Iris pigment epithelial cell (primary cell): ENCODE measurements at regions not wholly inside any gene's neighbourhood (a gene's known extent, or its start where the extent isn't known, plus 50 kb on each side); places are given as distances from the start of the nearest gene placed in this dataset.

Experiments
- DNase-seq: peaks from one replicate; pipeline ENCODE4 v3.0.0-alpha.2; 2011; ENCODE audit warnings: low read depth

DNA sequence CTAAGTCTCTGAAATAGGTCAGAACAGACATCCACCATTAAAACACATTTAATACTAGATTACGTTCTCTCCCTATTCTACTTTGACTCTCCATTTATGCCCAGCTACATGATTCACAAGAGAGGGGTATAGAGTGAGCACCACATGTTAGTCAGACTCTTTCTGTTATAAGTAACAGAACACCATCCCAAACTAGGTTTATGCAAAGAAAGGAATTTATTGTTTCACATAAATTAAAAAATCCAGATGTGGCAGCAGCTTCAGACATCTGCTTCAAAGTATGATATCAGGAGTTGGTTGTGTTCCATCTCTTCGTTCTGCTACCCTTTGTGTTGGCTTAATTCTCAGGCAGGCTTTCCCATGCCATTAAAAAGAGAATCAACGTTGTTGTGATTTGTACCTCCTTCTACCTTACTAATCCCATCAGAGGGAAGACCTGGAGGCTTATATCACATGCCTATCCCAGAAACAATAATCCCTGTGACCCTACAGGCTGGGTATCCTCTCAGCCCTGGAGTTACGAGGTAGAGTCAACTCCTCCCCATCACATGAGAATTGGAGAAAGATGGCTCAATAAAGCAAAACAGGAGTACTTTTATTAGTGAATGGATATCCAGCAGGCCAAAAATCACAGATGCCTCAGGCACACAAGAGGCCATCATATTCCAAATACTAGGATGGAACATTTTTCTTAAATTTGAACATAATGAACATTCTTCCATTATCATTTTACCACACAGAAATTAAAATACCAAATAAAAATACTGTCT lies 163.2 kb downstream of the SLC7A11 start:
- no peak for DNase-seq

DNA sequence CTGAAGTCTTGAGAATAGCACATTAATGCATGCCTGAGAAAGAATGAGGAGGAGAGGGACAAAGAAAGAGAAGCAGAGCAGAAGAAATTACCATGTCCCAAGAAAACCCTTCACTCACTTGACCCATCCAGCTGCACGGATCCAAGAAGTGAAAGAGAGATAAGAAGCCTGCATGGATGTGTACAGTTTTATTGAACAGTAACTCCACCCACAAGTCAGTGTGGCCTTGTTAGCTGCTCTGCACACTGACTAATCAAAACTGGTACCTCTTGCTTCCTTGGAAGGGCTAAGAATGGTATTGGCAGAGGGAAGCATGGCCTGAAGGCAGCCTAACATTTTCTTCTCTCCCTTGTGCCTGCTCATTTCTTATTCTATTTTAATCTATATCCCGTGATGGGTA lies 163.9 kb downstream of the SLC7A11 start:
- peak; percentile 6 for DNase-seq

DNA sequence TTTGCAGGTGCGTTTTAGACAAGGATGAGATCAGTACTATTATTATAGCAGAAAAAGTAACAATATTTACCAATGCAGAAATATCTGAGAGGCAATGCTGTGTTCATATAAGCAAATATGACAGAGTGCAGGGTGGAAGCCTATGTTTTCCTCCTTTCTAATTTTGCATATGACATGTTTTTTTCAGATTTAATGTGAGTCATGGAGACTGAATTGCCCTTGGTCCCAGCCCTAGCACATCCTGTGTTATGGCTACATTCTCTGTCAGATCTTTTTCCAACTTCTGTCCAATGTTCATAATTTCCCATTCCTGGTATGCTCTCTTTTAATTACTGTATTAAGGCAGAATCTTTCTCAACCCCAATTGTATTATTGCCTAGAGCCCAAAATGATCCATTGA lies 165.6 kb downstream of the SLC7A11 start:
- DNase-seq = no peak

DNA sequence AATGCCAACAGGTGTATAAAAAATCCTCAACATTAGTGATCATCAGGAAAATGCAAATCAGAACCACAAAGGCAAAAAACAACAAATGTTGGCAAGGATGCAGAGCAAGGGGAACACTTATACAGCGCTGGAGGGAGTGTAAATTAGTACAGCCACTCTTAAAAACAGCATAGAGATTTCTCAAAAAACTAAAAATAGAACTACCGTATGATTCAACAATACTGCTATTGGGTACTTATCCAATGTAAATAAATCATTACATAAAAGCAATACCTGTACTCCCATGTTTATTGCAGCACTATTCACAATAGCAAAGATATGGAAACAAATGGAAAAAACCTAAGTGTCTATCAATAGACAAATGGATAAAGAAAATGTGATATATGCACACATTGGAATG lies 171.3 kb downstream of the SLC7A11 start:
- no peak for DNase-seq

DNA sequence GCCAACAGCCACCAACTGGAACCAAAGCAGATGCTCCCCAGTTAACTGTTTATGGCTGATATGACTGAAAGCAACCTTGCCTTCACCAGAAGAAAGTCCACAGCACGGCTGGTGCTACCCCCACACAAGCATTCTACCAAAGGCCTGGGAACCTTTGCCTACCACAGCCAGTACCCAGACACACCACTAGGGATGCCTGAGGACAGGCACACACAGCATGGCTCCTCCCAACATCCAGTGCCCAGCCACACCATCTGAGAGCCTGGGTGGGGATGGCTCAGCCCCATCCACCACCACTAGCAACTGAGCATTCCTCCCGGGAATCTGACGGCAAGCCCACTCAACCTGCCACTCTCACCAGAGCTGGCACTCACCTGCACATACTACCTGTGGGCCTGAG lies 178.6 kb downstream of the SLC7A11 start:
- no peak for DNase-seq

DNA sequence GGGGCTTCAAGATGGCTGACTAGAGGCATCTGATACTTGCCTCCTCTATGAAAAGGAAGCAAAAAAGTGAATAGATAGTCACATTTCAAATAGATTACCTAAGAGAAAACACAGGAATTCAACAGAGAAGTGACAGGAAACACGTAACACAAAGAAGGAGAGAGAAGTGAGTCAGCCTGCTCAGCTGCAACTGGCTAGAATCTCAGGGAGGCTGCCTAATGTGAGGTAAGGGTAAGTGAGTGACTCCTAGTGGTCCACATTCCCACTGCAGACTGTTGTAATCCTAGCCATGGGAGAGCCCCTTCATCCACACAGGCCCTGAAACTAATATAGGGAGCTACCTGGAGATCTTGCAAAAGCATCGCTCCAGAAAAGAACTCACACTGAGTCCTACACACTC lies 179.2 kb downstream of the SLC7A11 start:
- DNase-seq = peak; percentile 85

DNA sequence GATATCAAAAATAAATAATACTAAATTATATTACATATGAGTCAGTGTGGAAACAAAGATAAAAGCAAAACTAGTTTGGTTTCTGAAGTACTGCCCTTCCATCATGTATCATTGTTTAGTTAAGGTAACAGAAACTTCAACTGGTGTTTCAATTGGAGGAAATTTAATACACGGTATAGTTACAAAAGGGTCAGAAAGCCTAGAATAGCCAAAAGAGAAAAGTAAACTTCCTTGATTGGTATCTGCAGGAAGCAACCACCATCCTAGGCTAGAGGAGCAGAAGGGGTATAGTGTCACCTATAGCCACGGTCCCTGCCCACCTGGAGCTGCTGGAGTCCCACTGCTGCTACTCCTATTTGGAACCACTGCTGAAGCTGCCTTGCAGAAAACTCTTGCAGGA lies 185.6 kb downstream of the SLC7A11 start:
- no peak for DNase-seq

DNA sequence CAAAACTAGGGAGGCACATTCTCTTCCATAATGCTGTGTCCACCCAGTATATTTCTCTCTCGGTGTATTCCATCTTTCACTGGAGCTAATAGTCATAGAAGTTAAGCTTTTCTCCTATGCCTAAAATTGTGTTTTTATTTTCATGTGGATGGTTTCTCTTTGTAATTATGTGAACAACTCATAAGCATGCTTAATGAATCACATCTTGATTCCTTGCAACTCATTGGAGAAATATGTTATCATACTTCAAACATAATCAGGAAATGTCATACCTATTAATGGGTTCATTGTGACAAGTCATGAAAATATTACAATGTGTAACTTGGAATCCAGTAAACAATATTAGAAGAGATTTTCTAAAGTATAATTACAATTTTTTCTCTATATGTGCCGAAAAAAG lies 186.3 kb downstream of the SLC7A11 start:
- DNase-seq = peak; percentile 56

DNA sequence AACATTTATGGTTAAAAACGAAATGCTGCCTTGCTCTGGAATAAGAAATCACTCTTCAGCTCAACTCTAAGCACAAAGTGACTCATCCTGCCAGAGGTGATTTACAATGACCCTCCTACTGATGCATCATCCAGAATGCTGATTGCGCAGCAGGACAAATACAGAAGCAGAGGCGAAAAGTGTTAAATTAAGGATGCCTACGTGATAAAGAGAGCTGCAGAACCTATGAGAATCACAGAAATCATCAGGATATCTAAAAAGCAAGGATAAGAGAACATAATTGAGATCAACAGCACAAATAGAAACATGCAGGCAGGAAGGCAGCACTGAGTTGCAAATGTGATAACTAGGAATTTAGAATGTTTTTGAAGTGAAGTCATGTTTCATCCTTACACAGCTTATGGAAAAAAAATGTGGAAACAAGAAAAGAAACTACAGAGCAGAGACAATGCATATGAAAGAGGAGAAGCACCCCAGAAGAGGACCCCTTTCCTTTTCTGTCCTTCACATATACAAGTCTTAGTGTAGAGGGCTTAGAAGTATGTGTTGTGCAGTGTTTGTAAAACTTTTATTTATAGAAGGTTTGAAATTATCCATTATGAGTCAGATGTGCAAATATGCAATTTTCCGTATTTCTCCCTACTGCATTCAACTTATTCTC lies 188.4 kb downstream of the SLC7A11 start:
- DNase-seq = peak; percentile 97

DNA sequence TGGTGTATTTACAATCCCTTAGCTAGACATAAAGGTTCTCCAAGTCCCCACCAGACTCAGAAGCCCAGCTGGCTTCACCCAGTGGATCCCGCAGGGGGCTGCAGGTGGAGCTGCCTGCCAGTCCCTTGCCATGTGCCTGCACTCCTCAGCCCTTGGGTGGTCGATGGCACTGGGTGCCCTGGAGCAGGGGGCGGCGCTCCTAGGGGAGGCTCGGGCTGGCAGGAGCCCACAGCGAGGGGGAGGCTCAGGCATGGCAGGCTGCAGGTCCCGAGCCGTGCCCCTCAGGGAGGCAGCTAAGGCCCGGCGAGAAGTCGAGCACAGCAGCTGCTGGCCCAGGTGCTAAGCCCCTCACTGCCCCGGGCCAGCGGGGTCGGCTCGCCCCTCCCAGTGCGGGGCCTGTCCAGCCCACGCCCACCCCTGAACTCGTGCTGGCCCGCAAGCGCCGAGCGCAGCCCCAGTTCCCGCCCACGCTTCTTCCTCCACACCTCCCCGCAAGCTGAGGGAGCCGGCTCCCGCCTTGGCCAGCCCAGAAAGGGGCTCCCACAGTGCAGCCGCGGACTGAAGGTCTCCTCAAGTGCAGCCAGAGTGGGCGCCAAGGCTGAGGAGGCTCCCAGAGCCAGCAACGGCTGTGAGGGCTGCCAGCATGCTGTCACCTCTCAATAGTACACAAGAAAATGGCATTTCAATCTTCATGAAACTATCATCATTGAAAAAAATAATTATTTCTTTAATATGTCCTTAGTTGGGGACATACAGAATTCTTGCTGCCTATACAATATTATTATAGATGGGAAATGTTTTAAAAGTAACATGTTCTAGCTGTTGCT lies 189.1 kb downstream of the SLC7A11 start:
- no peak for DNase-seq

DNA sequence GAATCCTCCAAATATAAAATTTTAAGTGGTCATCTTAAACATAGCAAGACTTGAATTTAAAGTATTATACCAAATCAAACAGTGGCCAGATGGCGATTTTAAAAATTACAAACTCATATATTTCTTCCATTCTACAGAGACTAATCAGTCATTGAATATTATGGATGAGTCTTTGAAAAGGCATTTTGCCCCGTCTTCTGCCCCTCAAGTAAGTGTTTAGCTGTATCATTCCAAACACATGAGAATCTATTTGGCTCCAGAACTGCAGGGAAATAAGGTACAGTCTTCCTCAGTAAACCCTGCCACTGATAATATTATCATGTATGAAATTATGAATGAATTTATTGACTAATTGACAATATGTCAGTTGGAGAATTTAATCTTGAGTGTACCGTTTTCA lies 191.0 kb downstream of the SLC7A11 start:
- peak; percentile 80 for DNase-seq

DNA sequence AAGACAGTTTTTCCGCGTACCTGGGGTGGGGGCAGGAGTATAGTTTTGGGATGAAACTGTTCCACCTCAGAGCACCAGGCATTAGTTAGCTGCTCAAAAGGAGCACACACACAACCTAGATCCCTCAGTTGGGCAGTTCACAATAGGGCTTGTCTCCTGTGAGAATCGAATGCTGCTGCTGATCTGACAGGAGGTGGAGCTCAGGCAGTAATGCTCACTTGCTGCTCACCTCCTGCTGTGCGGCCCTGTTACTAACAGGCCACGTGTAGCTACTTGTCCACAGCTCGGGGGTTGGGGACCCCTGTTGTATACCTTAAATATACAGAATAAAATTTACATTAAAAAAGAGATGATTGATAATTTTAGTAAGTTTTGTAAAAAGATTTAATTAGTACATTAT lies 191.5 kb downstream of the SLC7A11 start:
- DNase-seq = peak; percentile 45

DNA sequence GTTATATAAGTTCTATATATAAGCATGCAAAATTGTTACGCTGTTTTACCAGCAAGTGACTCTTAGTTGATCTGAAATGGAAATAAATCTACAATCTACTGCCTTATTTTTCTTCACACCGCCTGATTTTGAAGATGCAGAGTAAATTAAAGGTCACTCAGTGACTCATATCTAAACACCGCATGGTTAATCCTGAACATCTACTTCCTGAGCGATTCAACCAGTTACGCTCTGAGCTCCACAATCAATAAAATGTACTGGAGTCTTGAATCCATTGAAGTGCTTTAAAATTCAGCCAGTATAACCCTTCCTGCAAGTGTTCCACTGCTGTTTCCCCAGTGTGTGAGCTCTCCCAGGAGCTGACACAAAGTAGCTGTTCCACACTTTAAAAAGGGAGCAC lies 192.8 kb downstream of the SLC7A11 start:
- DNase-seq = peak; percentile 79

DNA sequence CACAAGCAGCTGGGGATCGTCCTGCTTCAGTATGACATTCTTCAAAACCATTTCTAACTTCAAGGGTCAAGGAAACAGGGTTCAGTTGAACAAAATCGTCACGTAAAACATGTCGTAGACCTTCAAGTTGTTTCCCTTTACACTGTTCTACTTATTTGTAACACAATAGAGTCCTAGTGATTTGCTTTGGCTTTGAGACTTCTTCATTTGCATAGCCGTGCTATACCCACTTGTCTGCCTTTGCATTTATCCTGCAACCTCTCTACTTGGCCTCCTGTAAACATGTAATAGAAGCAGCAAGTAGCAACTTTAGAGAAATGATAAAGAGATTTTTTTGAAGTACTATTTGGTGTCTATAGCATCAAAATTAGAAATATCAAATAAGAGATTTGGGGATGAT lies 194.9 kb downstream of the SLC7A11 start:
- DNase-seq = no peak

DNA sequence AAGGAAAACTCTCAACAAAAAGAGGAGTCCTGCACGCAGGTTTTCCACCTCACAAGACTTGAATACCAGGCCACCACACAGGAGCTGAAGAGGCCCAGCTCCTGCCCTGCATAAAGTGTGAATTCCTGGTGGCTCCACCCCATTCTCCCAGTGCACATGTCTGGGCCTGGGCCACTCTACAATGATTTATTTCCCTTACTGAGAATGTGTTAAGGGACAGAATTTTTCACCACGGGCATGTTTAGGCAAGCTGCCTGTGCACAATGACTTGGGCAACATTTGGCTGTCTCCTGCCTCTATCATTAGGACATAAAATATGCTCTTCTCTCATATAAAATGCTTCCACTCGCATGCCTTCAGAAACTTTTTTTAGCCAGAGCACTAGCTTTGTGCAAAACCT lies 197.1 kb downstream of the SLC7A11 start:
- DNase-seq = no peak

DNA sequence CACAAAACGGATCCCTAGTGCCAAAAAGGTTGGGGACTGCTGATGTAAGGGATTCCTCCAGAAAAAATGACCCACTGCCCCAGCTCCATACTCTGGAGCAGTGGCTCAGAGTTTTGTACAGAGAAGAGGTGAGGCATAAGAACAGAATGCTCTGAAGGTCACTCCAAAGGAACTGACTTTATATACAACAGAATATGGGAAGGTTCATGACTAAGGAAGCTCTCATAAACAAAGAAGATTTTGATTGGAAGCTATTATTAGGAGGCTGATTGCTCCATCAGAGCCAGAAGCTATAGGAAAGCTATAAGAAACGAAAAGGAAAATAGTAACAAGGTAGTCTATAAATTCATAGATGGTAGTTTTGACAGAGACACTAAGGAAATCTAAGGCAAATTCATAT lies 203.1 kb downstream of the SLC7A11 start:
- DNase-seq = peak; percentile 89

DNA sequence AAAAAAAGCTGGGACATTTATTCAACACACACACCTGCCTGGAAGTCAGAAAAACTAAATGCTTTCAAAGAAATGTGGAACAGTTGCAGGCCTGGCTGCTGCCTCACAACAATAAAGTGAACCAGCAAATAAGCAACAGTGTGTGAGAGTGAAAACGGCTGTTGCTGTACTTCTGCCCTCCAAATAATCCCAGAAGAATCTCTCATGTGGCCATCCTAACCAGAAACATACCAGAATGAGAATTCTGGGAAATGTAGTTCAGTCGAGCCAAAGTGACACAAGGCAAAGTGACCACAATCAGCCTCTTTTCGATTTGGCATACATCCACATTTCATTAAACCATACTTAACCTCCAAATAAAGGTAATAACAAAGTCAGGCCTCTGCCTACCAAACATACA lies 204.5 kb downstream of the SLC7A11 start:
- peak; percentile 73 for DNase-seq

DNA sequence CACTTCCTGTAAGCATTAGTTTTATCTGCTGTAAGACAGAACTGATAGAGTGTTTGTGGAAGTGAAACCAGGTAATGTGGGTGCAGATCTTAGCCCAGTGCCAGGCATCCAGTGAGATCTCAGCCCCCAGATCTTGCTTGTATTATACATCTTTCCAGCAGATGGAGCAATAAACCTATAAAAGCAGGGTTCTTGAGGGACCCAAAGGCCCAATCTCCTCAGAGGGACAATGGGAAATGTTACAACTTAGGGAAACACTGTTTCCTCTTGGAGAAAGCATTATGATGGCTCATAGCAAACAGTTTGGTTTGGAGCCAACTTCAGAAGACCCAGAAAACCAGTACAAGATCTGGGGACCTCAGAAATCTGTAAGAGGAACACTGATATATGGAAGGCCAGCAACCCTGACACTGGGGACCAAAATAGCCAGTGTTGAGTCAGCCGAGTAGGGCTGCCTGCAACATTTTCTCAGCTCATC lies 206.3 kb downstream of the SLC7A11 start:
- DNase-seq = peak; percentile 79

DNA sequence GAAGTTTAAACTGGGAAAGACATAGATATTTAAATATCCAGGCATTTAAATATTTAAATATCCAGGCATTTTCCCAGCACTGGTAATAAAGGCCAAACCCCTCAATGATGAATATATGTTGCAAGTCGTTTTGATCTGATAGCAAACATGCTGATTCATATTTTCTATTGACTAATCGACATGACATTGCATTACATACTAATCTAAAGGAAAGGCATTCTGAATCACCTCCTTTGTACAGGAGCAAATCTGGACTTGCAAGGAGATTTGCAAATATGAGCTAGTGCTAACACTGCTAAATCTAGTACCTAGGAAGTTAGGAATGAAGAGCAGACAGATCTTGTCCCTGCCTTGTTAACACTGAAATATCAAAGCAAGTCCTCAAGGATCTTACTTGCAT lies 207.3 kb downstream of the SLC7A11 start:
- peak; percentile 91 for DNase-seq

DNA sequence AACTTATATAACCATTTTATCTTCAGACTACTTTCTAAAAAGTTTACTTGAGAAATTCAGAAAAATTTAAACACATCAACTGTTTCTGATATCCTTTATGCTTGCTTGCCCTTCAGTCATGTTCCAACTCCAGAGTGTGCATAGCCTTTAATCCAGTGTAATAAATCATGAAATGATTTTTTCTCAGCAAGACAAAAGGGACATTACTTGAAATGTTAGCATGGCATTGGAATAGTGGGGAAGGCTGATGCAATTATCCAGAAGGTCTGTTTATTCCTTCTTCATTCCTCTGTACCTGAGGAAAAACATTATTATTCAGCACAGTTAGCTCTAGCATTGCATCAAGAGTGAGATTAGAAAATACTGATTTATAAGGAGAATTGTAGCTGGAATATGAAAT lies 209.9 kb downstream of the SLC7A11 start:
- no peak for DNase-seq

DNA sequence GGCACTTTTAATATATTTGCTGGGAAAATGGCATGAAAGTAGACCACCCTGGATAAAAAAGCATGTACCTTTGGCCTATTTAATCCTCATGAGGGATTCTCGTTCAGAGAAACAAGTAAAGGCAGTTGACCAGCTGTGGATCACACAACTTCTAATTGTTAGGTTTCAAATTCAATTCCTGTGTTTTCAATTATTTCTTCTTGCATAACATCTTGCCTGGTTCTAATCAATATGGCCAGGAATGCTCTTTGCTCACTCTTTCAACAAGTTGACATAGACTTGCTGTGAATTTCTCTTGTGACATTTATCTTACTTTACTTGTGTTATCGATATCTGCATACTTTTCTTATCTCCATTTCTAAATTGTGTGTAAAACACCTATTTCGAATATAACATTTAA lies 211.8 kb downstream of the SLC7A11 start:
- no peak for DNase-seq

DNA sequence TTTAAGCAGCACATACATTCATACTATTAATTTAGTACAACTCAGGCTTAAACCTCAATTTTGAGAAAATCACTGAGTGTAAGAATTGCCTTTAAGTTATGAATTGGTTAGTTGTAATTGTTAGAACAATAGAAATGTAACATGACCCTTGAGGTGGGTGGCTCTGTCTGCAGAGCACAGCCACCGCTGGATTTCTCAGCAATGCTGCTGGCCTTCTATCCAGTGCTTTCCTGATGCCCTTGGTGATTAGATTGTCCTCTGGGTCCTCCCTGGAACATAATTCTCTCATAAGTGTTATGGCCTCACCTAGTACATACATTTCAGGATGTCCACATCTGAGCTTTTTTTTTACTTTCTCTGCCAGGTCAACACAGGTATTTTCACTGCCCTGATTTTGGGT lies 213.2 kb downstream of the SLC7A11 start:
- no peak for DNase-seq
